GM12878 (cell line): ENCODE measurements at regions not wholly inside any gene's neighbourhood (a gene's known extent, or its start where the extent isn't known, plus 50 kb on each side); places are given as distances from the start of the nearest gene placed in this dataset.

ENCODE experiments used
- ATAC-seq: fragments of 200-7000 bp; cut with Tn5 transposase; 3 replicates; pipeline ENCODE4 v1.9.1; 2020; ENCODE audit warnings: mild to moderate bottlenecking, moderate library complexity
- BruUV-seq: library from RNA; stranded (reverse); fragments of 400-500 nt; replicated peaks from 2 replicates; lab custom pipeline; 2021; lab: Mats Ljungman, UMichigan
- CTCF ChIA-PET: fragments of 300-600 bp; sonication (Branson Sonifier 250); formaldehyde crosslinking; extraction: SDS; loops from one replicate; lab custom pipeline; 2021; ENCODE audit warnings: inconsistent platforms; lab: Yijun Ruan, JAX
- POLR2A ChIA-PET: fragments of 350-600 bp; formaldehyde crosslinking; extraction: SDS; loops from one replicate; lab custom pipeline; 2021; ENCODE audit warnings: inconsistent platforms; lab: Charles Lee
- RAD21 ChIA-PET: fragments of 300-600 bp; sonication (Branson Sonifier 250); formaldehyde crosslinking; loops from one replicate; lab custom pipeline; 2023; ENCODE audit warnings: antibody characterized with exemption; ENCODE audit not compliant: unreplicated experiment; lab: Charles Lee
- SMC1A ChIA-PET: fragments of 300-600 bp; sonication (Branson Sonifier 250); formaldehyde crosslinking; loops from one replicate; lab custom pipeline; 2023; ENCODE audit not compliant: unreplicated experiment, uncharacterized antibody; lab: Charles Lee
- DNase-seq: peaks from one replicate; pipeline ENCODE4 v3.0.0-alpha.2; 2011; ENCODE audit warnings: low read depth, low spot score
- FAIRE-seq: peaks from 3 replicates; lab custom pipeline; 2011; peaks lifted over from hg19 to GRCh38; lab: Jason Lieb, UNC
- H2AFZ ChIP-seq: 2 replicates; pipeline ENCODE4 v1.6.0; 2011; ENCODE audit warnings: low read depth, low read length, control low read depth; ENCODE audit not compliant: control insufficient read depth
- H3K27ac ChIP-seq: 2 replicates; pipeline ENCODE4 v1.5.1; 2011; ENCODE audit warnings: control low read depth; ENCODE audit not compliant: control insufficient read depth, insufficient read depth
- H3K27me3 ChIP-seq, 2 experiments: replicated peaks in 1 of 2; 2 replicates each; pipeline versions ENCODE4 v1.6.0 to v1.6.1; 2011; ENCODE audit warnings: low read length in 1 of 2; ENCODE audit not compliant: control insufficient read depth in 2 of 2, insufficient read depth in 2 of 2
- H3K36me3 ChIP-seq, 2 experiments: 2 replicates each; pipeline ENCODE4 v1.5.1; 2011; ENCODE audit warnings: low read length in 1 of 2; ENCODE audit not compliant: control insufficient read depth in 2 of 2, insufficient read depth in 2 of 2
- H3K4me1 ChIP-seq: 2 replicates; pipeline ENCODE4 v1.6.1; 2011; ENCODE audit warnings: mild to moderate bottlenecking, low read length, moderate library complexity, mixed read lengths; ENCODE audit not compliant: control insufficient read depth, insufficient read depth
- H3K4me2 ChIP-seq: 2 replicates; pipeline ENCODE4 v1.6.0; 2011; ENCODE audit warnings: control low read depth; ENCODE audit not compliant: control insufficient read depth, insufficient read depth
- H3K4me3 ChIP-seq: fragments of 200-600 bp; sonication (generic); 2 replicates; pipeline ENCODE4 v1.5.1; 2016
- H3K79me2 ChIP-seq: 2 replicates; pipeline ENCODE4 v1.6.0; 2011; ENCODE audit warnings: low read length; ENCODE audit not compliant: control insufficient read depth, insufficient read depth
- H3K9ac ChIP-seq: 2 replicates; pipeline ENCODE4 v1.8.0; 2011; ENCODE audit warnings: low read length, control low read depth, mixed read lengths; ENCODE audit not compliant: control insufficient read depth, insufficient read depth
- H3K9me3 ChIP-seq: replicated peaks from 3 replicates; pipeline ENCODE4 v1.5.1; 2011; ENCODE audit warnings: mild to moderate bottlenecking, low read length; ENCODE audit not compliant: control insufficient read depth, insufficient read depth
- H4K20me1 ChIP-seq: 2 replicates; pipeline ENCODE4 v1.6.0; 2011; ENCODE audit not compliant: control insufficient read depth, insufficient read depth
- BHLHE40 ChIP-seq, 2 experiments: fragments of 450-650 bp in 1 of 2; IDR thresholded peaks; 2 replicates each; pipeline ENCODE4 v1.6.1; 2011 to 2017; ENCODE audit warnings: low read depth in 2 of 2, borderline replicate concordance in 1 of 2, improper control_type of control experiment in 1 of 2, low read length in 1 of 2, mild to moderate bottlenecking in 1 of 2
- CBFB ChIP-seq: IDR thresholded peaks from 2 replicates; pipeline ENCODE4 v1.6.1; 2016; ENCODE audit warnings: antibody characterized with exemption, low read depth
- FOXM1 ChIP-seq: IDR thresholded peaks from 2 replicates; pipeline ENCODE4 v1.6.1; 2012; ENCODE audit warnings: low read depth, mild to moderate bottlenecking, inconsistent platforms, low read length, moderate library complexity
- GABPA ChIP-seq: IDR thresholded peaks from 2 replicates; pipeline ENCODE4 v1.6.1; 2014; ENCODE audit warnings: antibody characterized with exemption, low read depth, mild to moderate bottlenecking, inconsistent platforms
- HDAC6 ChIP-seq: fragments of 200-600 bp; sonication (generic); IDR thresholded peaks from one replicate; pipeline ENCODE4 v1.8.0; 2017; ENCODE audit warnings: antibody characterized with exemption; ENCODE audit not compliant: unreplicated experiment
- KAT2A ChIP-seq: conservative IDR thresholded peaks from 2 replicates; pipeline ENCODE4 v1.6.1; 2011; ENCODE audit warnings: low read depth, low read length; ENCODE audit not compliant: control insufficient read depth
- MXI1 ChIP-seq: fragments of 150-350 bp; IDR thresholded peaks from 2 replicates; pipeline ENCODE4 v1.6.1; 2011; ENCODE audit warnings: low read depth, mild to moderate bottlenecking, inconsistent platforms, low read length, improper control_type of control experiment
- NFYA ChIP-seq: IDR thresholded peaks from 2 replicates; pipeline ENCODE4 v1.6.1; 2011; ENCODE audit warnings: low read depth, mild to moderate bottlenecking, low read length, improper control_type of control experiment, borderline replicate concordance
- WGBS: methylation state at CpG from one replicate; pipeline ENCODE4 v1.1.6; 2016; ENCODE audit warnings: low lambda C conversion rate; ENCODE audit not compliant: insufficient replicate concordance, insufficient coverage; ENCODE audit errors: missing lambda C conversion rate; 5-methylcytosine and 5-hydroxymethylcytosine counted together
- in situ Hi-C: fragments of 300-500 bp; cut with MboI; formaldehyde crosslinking; loops from 9 replicates; pipeline ENCODE4 v1.14.3; 2018; ENCODE audit warnings: mixed read lengths
- intact Hi-C: fragments of 100-400 bp; cut with micrococcal nuclease; formaldehyde crosslinking; loops from one replicate; pipeline ENCODE4 v1.14.2; 2022; ENCODE audit not compliant: unreplicated experiment
- TF ChIP-seq, protein P1 (sequence below): fragments of 150-350 bp; IDR thresholded peaks from 2 replicates; pipeline ENCODE4 v1.6.1; 2016; ENCODE audit warnings: low read depth, low read length
- TF ChIP-seq, protein P2 (sequence below): IDR thresholded peaks from 2 replicates; pipeline ENCODE4 v1.6.1; 2011; ENCODE audit warnings: borderline replicate concordance, low read depth, mild to moderate bottlenecking, moderate library complexity, mixed read lengths, low read length; ENCODE audit not compliant: insufficient read depth; ENCODE audit errors: extremely low read length
- TF ChIP-seq, protein P3 (sequence below): fragments of 150-350 bp; IDR thresholded peaks from 2 replicates; pipeline ENCODE4 v1.6.1; 2014; ENCODE audit warnings: mild to moderate bottlenecking, low read depth, low read length
- TF ChIP-seq, protein P4 (sequence below): fragments of 450-650 bp; IDR thresholded peaks from 2 replicates; pipeline ENCODE4 v1.6.1; 2014; ENCODE audit warnings: mild to moderate bottlenecking

DNA sequence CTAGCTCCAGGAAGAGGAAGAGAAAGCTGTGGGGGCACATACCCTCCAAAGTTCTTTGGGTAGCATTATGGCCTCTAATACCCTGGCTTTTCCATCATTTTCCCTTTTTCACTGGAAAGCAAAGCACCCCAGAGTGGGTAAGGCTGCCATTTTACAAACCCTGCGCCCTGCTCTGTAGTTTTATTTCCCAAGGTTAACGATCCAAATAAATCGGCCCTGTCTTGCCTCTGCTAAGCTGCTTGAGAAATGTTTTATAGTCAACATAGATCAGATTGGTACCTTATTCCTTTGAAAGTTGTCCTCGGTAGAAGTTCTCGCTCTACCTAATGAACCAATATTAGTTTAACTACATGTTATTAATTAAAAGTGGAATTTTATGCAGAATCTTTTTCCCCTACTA lies 328.2 kb downstream of the NPIPA8 start:
- ChIA-PET SMC1A (interaction anchor here (0.7 kb wide), 1 partner anchor 66 kb away, joined by 3 read pairs; no protein-coding TSS in a partner anchor), POLR2A (no interaction called here), RAD21 (no interaction called here)
- FAIRE-seq (no peak), DNase-seq (no peak)
- Histone ChIP-seq H3K9ac (no peak overlapping the region), H3K4me2 (no peak overlapping the region), H3K4me1 (no peaks in the 10 kb centered on the region), H3K27me3 (no peaks in the 10 kb centered on the region)
- in situ Hi-C loops, result no loop called here
- TF ChIP-seq NFYA, result no peak
- TF ChIP-seq, protein P1, sequence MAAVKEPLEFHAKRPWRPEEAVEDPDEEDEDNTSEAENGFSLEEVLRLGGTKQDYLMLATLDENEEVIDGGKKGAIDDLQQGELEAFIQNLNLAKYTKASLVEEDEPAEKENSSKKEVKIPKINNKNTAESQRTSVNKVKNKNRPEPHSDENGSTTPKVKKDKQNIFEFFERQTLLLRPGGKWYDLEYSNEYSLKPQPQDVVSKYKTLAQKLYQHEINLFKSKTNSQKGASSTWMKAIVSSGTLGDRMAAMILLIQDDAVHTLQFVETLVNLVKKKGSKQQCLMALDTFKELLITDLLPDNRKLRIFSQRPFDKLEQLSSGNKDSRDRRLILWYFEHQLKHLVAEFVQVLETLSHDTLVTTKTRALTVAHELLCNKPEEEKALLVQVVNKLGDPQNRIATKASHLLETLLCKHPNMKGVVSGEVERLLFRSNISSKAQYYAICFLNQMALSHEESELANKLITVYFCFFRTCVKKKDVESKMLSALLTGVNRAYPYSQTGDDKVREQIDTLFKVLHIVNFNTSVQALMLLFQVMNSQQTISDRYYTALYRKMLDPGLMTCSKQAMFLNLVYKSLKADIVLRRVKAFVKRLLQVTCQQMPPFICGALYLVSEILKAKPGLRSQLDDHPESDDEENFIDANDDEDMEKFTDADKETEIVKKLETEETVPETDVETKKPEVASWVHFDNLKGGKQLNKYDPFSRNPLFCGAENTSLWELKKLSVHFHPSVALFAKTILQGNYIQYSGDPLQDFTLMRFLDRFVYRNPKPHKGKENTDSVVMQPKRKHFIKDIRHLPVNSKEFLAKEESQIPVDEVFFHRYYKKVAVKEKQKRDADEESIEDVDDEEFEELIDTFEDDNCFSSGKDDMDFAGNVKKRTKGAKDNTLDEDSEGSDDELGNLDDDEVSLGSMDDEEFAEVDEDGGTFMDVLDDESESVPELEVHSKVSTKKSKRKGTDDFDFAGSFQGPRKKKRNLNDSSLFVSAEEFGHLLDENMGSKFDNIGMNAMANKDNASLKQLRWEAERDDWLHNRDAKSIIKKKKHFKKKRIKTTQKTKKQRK, result no peak
- TF ChIP-seq CBFB, result no peak
- no peak for TF ChIP-seq KAT2A
- no peak for TF ChIP-seq FOXM1
- no peak for TF ChIP-seq MXI1
- no peak for TF ChIP-seq HDAC6
- TF ChIP-seq, protein P2, sequence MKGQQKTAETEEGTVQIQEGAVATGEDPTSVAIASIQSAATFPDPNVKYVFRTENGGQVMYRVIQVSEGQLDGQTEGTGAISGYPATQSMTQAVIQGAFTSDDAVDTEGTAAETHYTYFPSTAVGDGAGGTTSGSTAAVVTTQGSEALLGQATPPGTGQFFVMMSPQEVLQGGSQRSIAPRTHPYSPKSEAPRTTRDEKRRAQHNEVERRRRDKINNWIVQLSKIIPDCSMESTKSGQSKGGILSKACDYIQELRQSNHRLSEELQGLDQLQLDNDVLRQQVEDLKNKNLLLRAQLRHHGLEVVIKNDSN, result no peak
- TF ChIP-seq, protein P3, sequence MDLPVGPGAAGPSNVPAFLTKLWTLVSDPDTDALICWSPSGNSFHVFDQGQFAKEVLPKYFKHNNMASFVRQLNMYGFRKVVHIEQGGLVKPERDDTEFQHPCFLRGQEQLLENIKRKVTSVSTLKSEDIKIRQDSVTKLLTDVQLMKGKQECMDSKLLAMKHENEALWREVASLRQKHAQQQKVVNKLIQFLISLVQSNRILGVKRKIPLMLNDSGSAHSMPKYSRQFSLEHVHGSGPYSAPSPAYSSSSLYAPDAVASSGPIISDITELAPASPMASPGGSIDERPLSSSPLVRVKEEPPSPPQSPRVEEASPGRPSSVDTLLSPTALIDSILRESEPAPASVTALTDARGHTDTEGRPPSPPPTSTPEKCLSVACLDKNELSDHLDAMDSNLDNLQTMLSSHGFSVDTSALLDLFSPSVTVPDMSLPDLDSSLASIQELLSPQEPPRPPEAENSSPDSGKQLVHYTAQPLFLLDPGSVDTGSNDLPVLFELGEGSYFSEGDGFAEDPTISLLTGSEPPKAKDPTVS, result no peak
- TF ChIP-seq, protein P4, sequence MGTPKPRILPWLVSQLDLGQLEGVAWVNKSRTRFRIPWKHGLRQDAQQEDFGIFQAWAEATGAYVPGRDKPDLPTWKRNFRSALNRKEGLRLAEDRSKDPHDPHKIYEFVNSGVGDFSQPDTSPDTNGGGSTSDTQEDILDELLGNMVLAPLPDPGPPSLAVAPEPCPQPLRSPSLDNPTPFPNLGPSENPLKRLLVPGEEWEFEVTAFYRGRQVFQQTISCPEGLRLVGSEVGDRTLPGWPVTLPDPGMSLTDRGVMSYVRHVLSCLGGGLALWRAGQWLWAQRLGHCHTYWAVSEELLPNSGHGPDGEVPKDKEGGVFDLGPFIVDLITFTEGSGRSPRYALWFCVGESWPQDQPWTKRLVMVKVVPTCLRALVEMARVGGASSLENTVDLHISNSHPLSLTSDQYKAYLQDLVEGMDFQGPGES, result no peak
- TF ChIP-seq BHLHE40 (IDR thresholded peaks at IDR 0.05; ENCODE audit: borderline replicate concordance in 1 of 2, low read depth in 2 of 2, low read length in 1 of 2), result no peak
- no peak for TF ChIP-seq GABPA
- TF ChIP-seq, all 136 proteins: peak for 0
- WGBS, result 77% methylated on average over 5 of the region's 5 CpGs
- Histone ChIP-seq H2AFZ (no peak overlapping the region), H3K36me3 (no peaks in the 10 kb centered on the region), H4K20me1 (no peaks in the 10 kb centered on the region), H3K4me3 (no peak overlapping the region), H3K9me3 (no peaks in the 10 kb centered on the region; the same call in 2 of the 3 replicates), H3K27ac (no peak overlapping the region), H3K79me2 (no peaks in the 10 kb centered on the region)
- intact Hi-C loops, result no loop called here
- CTCF ChIA-PET, result no interaction called here
- BruUV-seq, result no TSS peak
- no peak for ATAC-seq
